ENCODE measurements at regions not wholly inside any gene's neighbourhood (a gene's known extent, or its start where the extent isn't known, plus 50 kb on each side); places are given as distances from the start of the nearest gene placed in this dataset.

GRCh38 chr11:134626032-134626431, 214.0 kb upstream of the B3GAT1 start:
- in situ Hi-C loops (cut with MboI) (no loop called here), intact Hi-C loops (cut with micrococcal nuclease) (no loop called here)
- Histone ChIP-seq H3K4me1 (replicated peaks in 1 of 2; ENCODE audit: control insufficient read depth in 2 of 2, insufficient read depth in 2 of 2, low read length in 2 of 2) (no peaks in the 10 kb centered on the region), H3K27ac (ENCODE audit: extremely low read depth, low read depth, low read length) (no peak overlapping the region), H3K27me3 (ENCODE audit: control insufficient read depth in 2 of 2, insufficient read depth in 2 of 2, low read length in 2 of 2) (peaks cover 8 to 23% of the 10 kb centered on the region in 2 experiments; a peak in 3 of 5 replicates), H3K9me1 (ENCODE audit: control insufficient read depth, insufficient read depth, low read length) (no peaks in the 10 kb centered on the region), H3K36me3 (ENCODE audit: control insufficient read depth, insufficient read depth, low read length) (no peaks in the 10 kb centered on the region), H3K79me2 (ENCODE audit: control insufficient read depth, insufficient read depth, low read length) (no peaks in the 10 kb centered on the region), H3K4me3 (no peak overlapping the region), H3K9ac (ENCODE audit: insufficient read depth in 1 of 2, low read depth in 2 of 2, low read length in 2 of 2) (no peak overlapping the region), H2AFZ (ENCODE audit: low read depth, low read length) (no peak overlapping the region), H3K9me3 (replicated peaks; ENCODE audit: control insufficient read depth, insufficient read depth, low read depth, low read length) (no peaks in the 10 kb centered on the region), H3K4me2 (ENCODE audit: insufficient read depth, low read length) (no peak overlapping the region), H4K20me1 (replicated peaks; ENCODE audit: control insufficient read depth, insufficient read depth, low read length) (no peaks in the 10 kb centered on the region)
- DNase-seq (ENCODE audit: extremely low read depth in 1 of 4, low spot score in 3 of 4) (no peak), ATAC-seq (no peak), FAIRE-seq (no peak)
- ChIA-PET POLR2A (interaction anchor here (0.7 to 1.3 kb wide), 2 partner anchors 10 to 13 kb away, joined by 4 read pairs; no protein-coding TSS in a partner anchor), CTCF (ENCODE audit: low intra/inter-chr PET ratio) (no interaction called here)
- WGBS (ENCODE audit: insufficient coverage, low coverage, missing lambda C conversion rate): 0% methylated on average over 4 of the region's 4 CpGs
- no TSS peak for BruUV-seq (replicated peaks)
- TF ChIP-seq, protein P1, sequence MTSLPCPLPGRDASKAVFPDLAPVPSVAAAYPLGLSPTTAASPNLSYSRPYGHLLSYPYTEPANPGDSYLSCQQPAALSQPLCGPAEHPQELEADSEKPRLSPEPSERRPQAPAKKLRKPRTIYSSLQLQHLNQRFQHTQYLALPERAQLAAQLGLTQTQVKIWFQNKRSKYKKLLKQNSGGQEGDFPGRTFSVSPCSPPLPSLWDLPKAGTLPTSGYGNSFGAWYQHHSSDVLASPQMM (CRISPR knock-in tag; IDR thresholded peaks at IDR 0.05): no peak
- no peak for TF ChIP-seq HCFC1 (IDR thresholded peaks at IDR 0.05; ENCODE audit: low read depth, low read length)
- TF ChIP-seq ZNF212 (CRISPR knock-in tag; IDR thresholded peaks at IDR 0.05): no peak
- TF ChIP-seq, protein P2, sequence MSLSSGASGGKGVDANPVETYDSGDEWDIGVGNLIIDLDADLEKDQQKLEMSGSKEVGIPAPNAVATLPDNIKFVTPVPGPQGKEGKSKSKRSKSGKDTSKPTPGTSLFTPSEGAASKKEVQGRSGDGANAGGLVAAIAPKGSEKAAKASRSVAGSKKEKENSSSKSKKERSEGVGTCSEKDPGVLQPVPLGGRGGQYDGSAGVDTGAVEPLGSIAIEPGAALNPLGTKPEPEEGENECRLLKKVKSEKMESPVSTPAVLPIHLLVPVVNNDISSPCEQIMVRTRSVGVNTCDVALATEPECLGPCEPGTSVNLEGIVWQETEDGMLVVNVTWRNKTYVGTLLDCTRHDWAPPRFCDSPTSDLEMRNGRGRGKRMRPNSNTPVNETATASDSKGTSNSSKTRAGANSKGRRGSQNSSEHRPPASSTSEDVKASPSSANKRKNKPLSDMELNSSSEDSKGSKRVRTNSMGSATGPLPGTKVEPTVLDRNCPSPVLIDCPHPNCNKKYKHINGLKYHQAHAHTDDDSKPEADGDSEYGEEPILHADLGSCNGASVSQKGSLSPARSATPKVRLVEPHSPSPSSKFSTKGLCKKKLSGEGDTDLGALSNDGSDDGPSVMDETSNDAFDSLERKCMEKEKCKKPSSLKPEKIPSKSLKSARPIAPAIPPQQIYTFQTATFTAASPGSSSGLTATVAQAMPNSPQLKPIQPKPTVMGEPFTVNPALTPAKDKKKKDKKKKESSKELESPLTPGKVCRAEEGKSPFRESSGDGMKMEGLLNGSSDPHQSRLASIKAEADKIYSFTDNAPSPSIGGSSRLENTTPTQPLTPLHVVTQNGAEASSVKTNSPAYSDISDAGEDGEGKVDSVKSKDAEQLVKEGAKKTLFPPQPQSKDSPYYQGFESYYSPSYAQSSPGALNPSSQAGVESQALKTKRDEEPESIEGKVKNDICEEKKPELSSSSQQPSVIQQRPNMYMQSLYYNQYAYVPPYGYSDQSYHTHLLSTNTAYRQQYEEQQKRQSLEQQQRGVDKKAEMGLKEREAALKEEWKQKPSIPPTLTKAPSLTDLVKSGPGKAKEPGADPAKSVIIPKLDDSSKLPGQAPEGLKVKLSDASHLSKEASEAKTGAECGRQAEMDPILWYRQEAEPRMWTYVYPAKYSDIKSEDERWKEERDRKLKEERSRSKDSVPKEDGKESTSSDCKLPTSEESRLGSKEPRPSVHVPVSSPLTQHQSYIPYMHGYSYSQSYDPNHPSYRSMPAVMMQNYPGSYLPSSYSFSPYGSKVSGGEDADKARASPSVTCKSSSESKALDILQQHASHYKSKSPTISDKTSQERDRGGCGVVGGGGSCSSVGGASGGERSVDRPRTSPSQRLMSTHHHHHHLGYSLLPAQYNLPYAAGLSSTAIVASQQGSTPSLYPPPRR (CRISPR knock-in tag; IDR thresholded peaks at IDR 0.05; ENCODE audit: borderline replicate concordance): no peak
- TF ChIP-seq CBX1 (IDR thresholded peaks at IDR 0.05; ENCODE audit: low read depth): no peak
- TF ChIP-seq FOS (IDR thresholded peaks at IDR 0.05; ENCODE audit: extremely low read depth, insufficient read length): no peak
- no peak for TF ChIP-seq CC2D1A (IDR thresholded peaks at IDR 0.05)
- TF ChIP-seq BACH1 (tag; IDR thresholded peaks at IDR 0.05): no peak
- TF ChIP-seq E4F1 (CRISPR knock-in tag; IDR thresholded peaks at IDR 0.05; ENCODE audit: borderline replicate concordance): no peak
- no peak for TF ChIP-seq EZH2 (IDR thresholded peaks at IDR 0.05; ENCODE audit: borderline replicate concordance, low read depth, low read length)
- TF ChIP-seq RAD21 (CRISPR knock-in tag; conservative IDR thresholded peaks at IDR 0.05 in 1 of 2, IDR thresholded peaks at IDR 0.05 in 1 of 2): no peak
- no peak for TF ChIP-seq IFI16 (CRISPR knock-in tag; IDR thresholded peaks at IDR 0.05)
- no peak for TF ChIP-seq CBX3 (IDR thresholded peaks at IDR 0.05; ENCODE audit: borderline replicate concordance in 1 of 2, low read length in 2 of 2)
- no peak for TF ChIP-seq MECOM (CRISPR knock-in tag; IDR thresholded peaks at IDR 0.05)
